ENCODE measurements at regions not wholly inside any gene's neighbourhood (a gene's known extent, or its start where the extent isn't known, plus 50 kb on each side); places are given as distances from the start of the nearest gene placed in this dataset.

GRCh38 chr11:96706761-96707160, 316.9 kb downstream of the JRKL start:
- DNase-seq (ENCODE audit: low spot score, unreplicated experiment): no peak
- no peaks in the 10 kb centered on the region for H3K36me3 Mint-ChIP-seq (ENCODE audit: insufficient read depth)
- no peak overlapping the region for H3K4me3 Mint-ChIP-seq (ENCODE audit: low read depth)
- peaks cover 1% of the 10 kb centered on the region for H3K27me3 Mint-ChIP-seq
- H3K9me3 Mint-ChIP-seq (ENCODE audit: low read depth): peaks cover 4% of the 10 kb centered on the region
- TF ChIP-seq CTCF (IDR thresholded peaks at IDR 0.05; ENCODE audit: unreplicated experiment): no peak
- no peak overlapping the region for H3K27ac Mint-ChIP-seq
- peaks cover 35% of the 10 kb centered on the region for H3K4me1 Mint-ChIP-seq (ENCODE audit: low read depth)

- peak overlapping the region; percentile 15 for H3K4me3 Mint-ChIP-seq (ENCODE audit: low read depth)
- H3K9me3 Mint-ChIP-seq (ENCODE audit: low read depth): peaks cover 4% of the 10 kb centered on the region
These were observed 317.5 kb downstream of the JRKL start for GRCh38 chr11:96707273-96707672.

GRCh38 chr11:96708219-96708878, 318.5 kb downstream of the JRKL start:
- no peaks in the 10 kb centered on the region for H3K27me3 Mint-ChIP-seq
- no peak for TF ChIP-seq CTCF (IDR thresholded peaks at IDR 0.05; ENCODE audit: unreplicated experiment)
- peak overlapping the region; percentile 62 for H3K27ac Mint-ChIP-seq
- H3K9me3 Mint-ChIP-seq (ENCODE audit: low read depth): peaks cover 4% of the 10 kb centered on the region
- H3K4me1 Mint-ChIP-seq (ENCODE audit: low read depth): peaks cover 35% of the 10 kb centered on the region
- no peaks in the 10 kb centered on the region for H3K36me3 Mint-ChIP-seq (ENCODE audit: insufficient read depth)
- DNase-seq (ENCODE audit: low spot score, unreplicated experiment): no peak
- no peak overlapping the region for H3K4me3 Mint-ChIP-seq (ENCODE audit: low read depth)

More at GRCh38 chr11:96707273-96707672, 317.5 kb downstream of the JRKL start:
- Mint-ChIP-seq H3K27me3 (no peaks in the 10 kb centered on the region), H3K27ac (no peak overlapping the region), H3K4me1 (ENCODE audit: low read depth) (peaks cover 35% of the 10 kb centered on the region), H3K36me3 (ENCODE audit: insufficient read depth) (no peaks in the 10 kb centered on the region)
- DNase-seq (ENCODE audit: low spot score, unreplicated experiment): no peak
- TF ChIP-seq CTCF (IDR thresholded peaks at IDR 0.05; ENCODE audit: unreplicated experiment): no peak

GRCh38 chr11:96713301-96713700, 323.5 kb downstream of the JRKL start:
- no peak overlapping the region for H3K4me3 Mint-ChIP-seq (ENCODE audit: low read depth)

GRCh38 chr11:96714689-96715088, 324.9 kb downstream of the JRKL start:
- peaks cover 4% of the 10 kb centered on the region for H3K9me3 Mint-ChIP-seq (ENCODE audit: low read depth)
- H3K4me1 Mint-ChIP-seq (ENCODE audit: low read depth): no peaks in the 10 kb centered on the region
- TF ChIP-seq CTCF (IDR thresholded peaks at IDR 0.05; ENCODE audit: unreplicated experiment): no peak
- no peaks in the 10 kb centered on the region for H3K36me3 Mint-ChIP-seq (ENCODE audit: insufficient read depth)
- H3K27me3 Mint-ChIP-seq: no peaks in the 10 kb centered on the region
- no peak overlapping the region for H3K27ac Mint-ChIP-seq
- H3K4me3 Mint-ChIP-seq (ENCODE audit: low read depth): no peak overlapping the region
- DNase-seq (ENCODE audit: low spot score, unreplicated experiment): no peak

More at GRCh38 chr11:96713301-96713700, 323.5 kb downstream of the JRKL start:
- no peaks in the 10 kb centered on the region for H3K36me3 Mint-ChIP-seq (ENCODE audit: insufficient read depth)
- peaks cover 4% of the 10 kb centered on the region for H3K9me3 Mint-ChIP-seq (ENCODE audit: low read depth)
- H3K27me3 Mint-ChIP-seq: no peaks in the 10 kb centered on the region
- peaks cover 7% of the 10 kb centered on the region for H3K4me1 Mint-ChIP-seq (ENCODE audit: low read depth)
- no peak overlapping the region for H3K27ac Mint-ChIP-seq
- no peak for TF ChIP-seq CTCF (IDR thresholded peaks at IDR 0.05; ENCODE audit: unreplicated experiment)
- DNase-seq (ENCODE audit: low spot score, unreplicated experiment): no peak

All from progenitor cell of endocrine pancreas (in vitro differentiated cells).